Liver (tissue), 8 donors: ENCODE measurements at regions not wholly inside any gene's neighbourhood (a gene's known extent, or its start where the extent isn't known, plus 50 kb on each side); places are given as distances from the start of the nearest gene placed in this dataset.

Source experiments
- DNase-seq: peaks from one replicate; pipeline ENCODE4 v3.0.0-alpha.2; 2017; ENCODE audit warnings: low spot score
- H3K27ac ChIP-seq, 2 donors: one replicate each; pipeline ENCODE4 v1.7.0; 2013; ENCODE audit warnings: inconsistent platforms in 2 of 2, low read length in 2 of 2, control low read depth in 1 of 2, low read depth in 1 of 2, mild to moderate bottlenecking in 1 of 2
- H3K27me3 ChIP-seq, 4 donors: one replicate each; pipeline versions ENCODE4 v1.6.1 to v1.7.0; 2013; ENCODE audit warnings: low read length in 3 of 4, inconsistent platforms in 1 of 4, mild to moderate bottlenecking in 1 of 4, moderate library complexity in 1 of 4; ENCODE audit not compliant: control insufficient read depth in 4 of 4, insufficient read depth in 4 of 4
- H3K36me3 ChIP-seq, 4 donors: one replicate each; pipeline versions ENCODE4 v1.6.1 to v1.7.0; 2013; ENCODE audit warnings: low read length in 3 of 4, mild to moderate bottlenecking in 3 of 4, low read depth in 1 of 4, moderate library complexity in 1 of 4; ENCODE audit not compliant: control insufficient read depth in 4 of 4, insufficient read depth in 3 of 4
- H3K4me1 ChIP-seq, 4 donors: one replicate each; pipeline versions ENCODE4 v1.6.1 to v1.7.0; 2013; ENCODE audit warnings: low read length in 3 of 4, mild to moderate bottlenecking in 3 of 4, moderate library complexity in 1 of 4; ENCODE audit not compliant: control insufficient read depth in 4 of 4, insufficient read depth in 4 of 4
- H3K4me3 ChIP-seq, 3 donors: one replicate each; pipeline versions ENCODE4 v1.6.1 to v1.7.0; 2013; ENCODE audit warnings: low read length in 3 of 3, control low read depth in 1 of 3, low read depth in 1 of 3, mild to moderate bottlenecking in 1 of 3
- H3K9ac ChIP-seq, 2 donors: one replicate each; pipeline ENCODE4 v1.7.0; 2013; ENCODE audit warnings: low read length in 2 of 2, mild to moderate bottlenecking in 2 of 2, moderate library complexity in 2 of 2, control low read depth in 1 of 2, low read depth in 1 of 2
- H3K9me3 ChIP-seq, 4 donors: one replicate each; pipeline versions ENCODE4 v1.6.1 to v1.7.0; 2013; ENCODE audit warnings: low read length in 3 of 4; ENCODE audit not compliant: control insufficient read depth in 4 of 4
- CTCF ChIP-seq: fragments of 150-350 bp; IDR thresholded peaks from 2 replicates; pipeline ENCODE4 v1.5.1; 2017; ENCODE audit warnings: improper control_type of control experiment, low read depth, low read length; ENCODE audit not compliant: missing input control
- EGR1 ChIP-seq, 2 donors: IDR thresholded peaks; 2 replicates each; pipeline ENCODE4 v1.6.1; 2016 to 2018; ENCODE audit warnings: antibody characterized with exemption in 2 of 2, low read depth in 2 of 2
- FOXA1 ChIP-seq: IDR thresholded peaks from 2 replicates; pipeline ENCODE4 v1.6.1; 2016; ENCODE audit warnings: antibody characterized with exemption
- FOXA2 ChIP-seq: IDR thresholded peaks from 2 replicates; pipeline ENCODE4 v1.6.1; 2016; ENCODE audit warnings: antibody characterized with exemption
- GABPA ChIP-seq, 2 donors: IDR thresholded peaks in 1 of 2; conservative IDR thresholded peaks in 1 of 2; 2 replicates each; pipeline ENCODE4 v1.6.1; 2016; ENCODE audit warnings: antibody characterized with exemption in 2 of 2, mild to moderate bottlenecking in 1 of 2, moderate library complexity in 1 of 2
- HNF4A ChIP-seq, 2 donors: conservative IDR thresholded peaks; 2 replicates each; pipeline ENCODE4 v1.6.1; 2016; ENCODE audit warnings: antibody characterized with exemption in 2 of 2, mild to moderate bottlenecking in 2 of 2
- HNF4G ChIP-seq: IDR thresholded peaks from 2 replicates; pipeline ENCODE4 v1.6.1; 2016; ENCODE audit warnings: antibody characterized with exemption
- MAX ChIP-seq: IDR thresholded peaks from 2 replicates; pipeline ENCODE4 v1.6.1; 2016; ENCODE audit warnings: antibody characterized with exemption
- NR2F2 ChIP-seq: IDR thresholded peaks from 2 replicates; pipeline ENCODE4 v1.6.1; 2016; ENCODE audit warnings: antibody characterized with exemption
- RAD21 ChIP-seq, 2 donors: IDR thresholded peaks; 2 replicates each; pipeline ENCODE4 v1.6.1; 2016; ENCODE audit warnings: antibody characterized with exemption in 2 of 2, mild to moderate bottlenecking in 2 of 2
- REST ChIP-seq: IDR thresholded peaks from 2 replicates; pipeline ENCODE4 v1.6.1; 2016; ENCODE audit warnings: antibody characterized with exemption, mild to moderate bottlenecking
- TAF1 ChIP-seq: conservative IDR thresholded peaks from 2 replicates; pipeline ENCODE4 v1.6.1; 2016; ENCODE audit warnings: antibody characterized with exemption, mild to moderate bottlenecking
- YY1 ChIP-seq: IDR thresholded peaks from 2 replicates; pipeline ENCODE4 v1.6.1; 2016; ENCODE audit warnings: antibody characterized with exemption, mild to moderate bottlenecking
- ZBTB33 ChIP-seq: IDR thresholded peaks from 2 replicates; pipeline ENCODE4 v1.6.1; 2016; ENCODE audit warnings: antibody characterized with exemption
- WGBS: extraction: QIAGEN DNeasy Blood & Tissue Kit; methylation state at CpG from one replicate; pipeline ENCODE4 v1.1.7; 2013; 5-methylcytosine and 5-hydroxymethylcytosine counted together
- donor health status: healthy.
- donor health status: healthy.
- donor health status: healthy.
- donor health status: healthy.
- donor health status: healthy.

- TF ChIP-seq RAD21 (IDR thresholded peaks at IDR 0.05) (no peak), TAF1 (no peak), HNF4G (no peak), NR2F2 (no peak), EGR1 (IDR thresholded peaks at IDR 0.05; ENCODE audit: low read depth in 2 of 2) (no peak)
Observed at GRCh38 chr20:48557380-48557779, 270.4 kb downstream of the PREX1 start (continued).

GRCh38 chr20:48556956-48557355 is 270.8 kb downstream of the PREX1 start:
- Histone ChIP-seq H3K4me1 (no peaks in the 10 kb centered on the region), H3K9me3 (no peaks in the 10 kb centered on the region), H3K27ac (no peak overlapping the region), H3K4me3 (no peak overlapping the region), H3K27me3 (peaks cover 0 to 3% (median 0%) of the 10 kb centered on the region in 4 donors), H3K9ac (no peak overlapping the region), H3K36me3 (no peaks in the 10 kb centered on the region)
- 60% methylated on average over 6 of the region's 6 CpGs for WGBS
- DNase-seq: no peak
- TF ChIP-seq HNF4G: no peak
- TF ChIP-seq RAD21 (IDR thresholded peaks at IDR 0.05): no peak
- no peak for TF ChIP-seq EGR1 (IDR thresholded peaks at IDR 0.05; ENCODE audit: low read depth in 2 of 2)
- TF ChIP-seq FOXA2: no peak
- TF ChIP-seq HNF4A (conservative IDR thresholded peaks at IDR 0.05): no peak
- no peak for TF ChIP-seq REST

GRCh38 chr20:48552550-48552949 is 275.2 kb downstream of the PREX1 start:
- Histone ChIP-seq H3K9ac (no peak overlapping the region), H3K36me3 (no peaks in the 10 kb centered on the region), H3K4me3 (no peak overlapping the region), H3K27me3 (peaks cover 0 to 3% (median 0%) of the 10 kb centered on the region in 4 donors), H3K4me1 (no peaks in the 10 kb centered on the region), H3K9me3 (no peaks in the 10 kb centered on the region), H3K27ac (no peak overlapping the region)
- no peak for DNase-seq
- WGBS: 84% methylated on average over 8 of the region's 8 CpGs
- TF ChIP-seq FOXA1 (no peak), NR2F2 (no peak), CTCF (no peak), FOXA2 (no peak), EGR1 (IDR thresholded peaks at IDR 0.05; ENCODE audit: low read depth in 2 of 2) (no peak)

GRCh38 chr20:48550814-48551213 is 277.0 kb downstream of the PREX1 start:
- peaks cover 0 to 3% (median 0%) of the 10 kb centered on the region in 4 donors for H3K27me3 ChIP-seq
- no peaks in the 10 kb centered on the region for H3K9me3 ChIP-seq
- no peak overlapping the region for H3K27ac ChIP-seq
- H3K4me3 ChIP-seq: no peak overlapping the region
- no peaks in the 10 kb centered on the region for H3K36me3 ChIP-seq
- H3K9ac ChIP-seq: no peak overlapping the region
- no peaks in the 10 kb centered on the region for H3K4me1 ChIP-seq
- no peak for DNase-seq
- WGBS: 81% methylated on average over 7 of the region's 7 CpGs
- TF ChIP-seq NR2F2 (no peak), FOXA2 (no peak), MAX (no peak), REST (no peak), GABPA (IDR thresholded peaks at IDR 0.05 in 1 of 2, conservative IDR thresholded peaks at IDR 0.05 in 1 of 2) (no peak), EGR1 (IDR thresholded peaks at IDR 0.05; ENCODE audit: low read depth in 2 of 2) (no peak), HNF4A (conservative IDR thresholded peaks at IDR 0.05) (no peak), ZBTB33 (no peak), HNF4G (no peak), FOXA1 (no peak), YY1 (no peak)
